HS-5 (cell line): ENCODE measurements at regions not wholly inside any gene's neighbourhood (a gene's known extent, or its start where the extent isn't known, plus 50 kb on each side); places are given as distances from the start of the nearest gene placed in this dataset.

ENCODE experiments used
- DNase-seq: peaks from one replicate; pipeline ENCODE4 v3.0.0-alpha.2; 2012; ENCODE audit warnings: low read depth

GRCh38 chr3:124442463-124442862, 287.8 kb upstream of the UMPS start:
- DNase-seq, result no peak

GRCh38 chr3:124443446-124443845, 286.8 kb upstream of the UMPS start:
- no peak for DNase-seq

GRCh38 chr3:124444075-124444474, 286.2 kb upstream of the UMPS start:
- no peak for DNase-seq

- DNase-seq, result no peak
Measured at GRCh38 chr3:124444896-124445295, 285.4 kb upstream of the UMPS start.

- no peak for DNase-seq
Measured at GRCh38 chr3:124447845-124448244, 282.4 kb upstream of the UMPS start.

GRCh38 chr3:124448954-124449353, 281.3 kb upstream of the UMPS start:
- no peak for DNase-seq

GRCh38 chr3:124450366-124450765, 279.9 kb upstream of the UMPS start:
- DNase-seq, result no peak

GRCh38 chr3:124451630-124452317, 278.5 kb upstream of the UMPS start:
- no peak for DNase-seq

- no peak for DNase-seq
Measured at GRCh38 chr3:124453189-124453588, 277.1 kb upstream of the UMPS start.

- DNase-seq, result no peak
Measured at GRCh38 chr3:124455891-124456290, 274.4 kb upstream of the UMPS start.

- no peak for DNase-seq
Measured at GRCh38 chr3:124456506-124456905, 273.7 kb upstream of the UMPS start.

GRCh38 chr3:124459678-124460077, 270.6 kb upstream of the UMPS start:
- no peak for DNase-seq

- DNase-seq, result no peak
Measured at GRCh38 chr3:124461126-124461525, 269.1 kb upstream of the UMPS start.

GRCh38 chr3:124461838-124462632, 268.2 kb upstream of the UMPS start:
- no peak for DNase-seq

GRCh38 chr3:124463234-124463633, 267.0 kb upstream of the UMPS start:
- DNase-seq, result no peak

GRCh38 chr3:124467980-124468902, 262.0 kb upstream of the UMPS start:
- DNase-seq, result no peak

- DNase-seq, result no peak
Measured at GRCh38 chr3:124469555-124469954, 260.7 kb upstream of the UMPS start.

GRCh38 chr3:124478830-124479229, 251.4 kb upstream of the UMPS start:
- no peak for DNase-seq

GRCh38 chr3:124483915-124484470, 246.3 kb upstream of the UMPS start:
- DNase-seq, result no peak

GRCh38 chr3:124486324-124486723, 243.9 kb upstream of the UMPS start:
- DNase-seq, result no peak

- DNase-seq, result no peak
Measured at GRCh38 chr3:124489506-124489905, 240.7 kb upstream of the UMPS start.

GRCh38 chr3:124491098-124491497, 239.2 kb upstream of the UMPS start:
- no peak for DNase-seq
